Panc1 (cell line): ENCODE measurements at regions not wholly inside any gene's neighbourhood (a gene's known extent, or its start where the extent isn't known, plus 50 kb on each side); places are given as distances from the start of the nearest gene placed in this dataset.

Experiments used
- ATAC-seq: fragments of 200-7000 bp; cut with Tn5 transposase; 2 replicates; pipeline ENCODE4 v1.9.1; 2020; ENCODE audit warnings: mild to moderate bottlenecking, moderate library complexity
- BruUV-seq: library from RNA; stranded (reverse); fragments of 400-500 nt; replicated peaks from 2 replicates; lab custom pipeline; 2021; lab: Mats Ljungman, UMichigan
- CTCF ChIA-PET: fragments of 300-600 bp; sonication (Branson Sonifier 250); formaldehyde crosslinking; loops from one replicate; lab custom pipeline; 2022; ENCODE audit warnings: antibody characterized with exemption; lab: Charles Lee
- POLR2A ChIA-PET: fragments of 300-600 bp; sonication (Branson Sonifier 250); formaldehyde crosslinking; loops from one replicate; lab custom pipeline; 2022; ENCODE audit warnings: antibody characterized with exemption; lab: Charles Lee
- DNase-seq: peaks from one replicate; pipeline ENCODE4 v3.0.0-alpha.2; 2010; ENCODE audit warnings: low read depth, low spot score
- H3K27ac ChIP-seq: 2 replicates; pipeline ENCODE4 v1.5.1; 2011; ENCODE audit warnings: mild to moderate bottlenecking, low read length, inconsistent platforms
- H3K27me3 ChIP-seq: fragments of 200-500 bp; sonication (Bioruptor generic); 2 replicates; pipeline ENCODE4 v1.6.0; 2014; ENCODE audit warnings: low read length, inconsistent platforms; ENCODE audit not compliant: control insufficient read depth, insufficient read depth
- H3K36me3 ChIP-seq: fragments of 200-500 bp; sonication (Bioruptor generic); 2 replicates; pipeline ENCODE4 v1.5.1; 2014; ENCODE audit warnings: inconsistent platforms, mild to moderate bottlenecking, low read length, moderate library complexity; ENCODE audit not compliant: control insufficient read depth, insufficient read depth
- H3K4me1 ChIP-seq: 2 replicates; pipeline ENCODE4 v1.5.1; 2011; ENCODE audit warnings: inconsistent platforms, mild to moderate bottlenecking, low read length, moderate library complexity; ENCODE audit not compliant: control insufficient read depth, insufficient read depth
- H3K4me3 ChIP-seq, 2 experiments: 2 replicates each; pipeline ENCODE4 v1.5.1; 2011 to 2012; ENCODE audit warnings: low read depth in 2 of 2, low read length in 2 of 2, mild to moderate bottlenecking in 2 of 2, inconsistent platforms in 1 of 2, moderate library complexity in 1 of 2
- H3K9me3 ChIP-seq: fragments of 200-500 bp; sonication (Bioruptor generic); 2 replicates; pipeline ENCODE4 v1.5.1; 2014; ENCODE audit warnings: low read depth, mild to moderate bottlenecking, inconsistent platforms, low read length, moderate library complexity; ENCODE audit not compliant: control insufficient read depth, insufficient read depth
- CTCF ChIP-seq: fragments of 450-650 bp; IDR thresholded peaks from 2 replicates; pipeline ENCODE4 v1.5.1; 2017; ENCODE audit warnings: mild to moderate bottlenecking
- POLR2AphosphoS5 ChIP-seq: IDR thresholded peaks from 2 replicates; pipeline ENCODE4 v1.6.1; 2012; ENCODE audit warnings: mild to moderate bottlenecking, low read depth, low read length, moderate library complexity
- REST ChIP-seq, 2 experiments: IDR thresholded peaks; 2 replicates each; pipeline ENCODE4 v1.6.1; 2011 to 2012; ENCODE audit warnings: low read depth in 2 of 2, control low read depth in 1 of 2, low read length in 1 of 2, mild to moderate bottlenecking in 1 of 2, moderate library complexity in 1 of 2; ENCODE audit not compliant: insufficient read depth in 1 of 2
- SIN3A ChIP-seq: IDR thresholded peaks from 2 replicates; pipeline ENCODE4 v1.6.1; 2012; ENCODE audit warnings: low read depth, mild to moderate bottlenecking, low read length, moderate library complexity, borderline replicate concordance; ENCODE audit not compliant: insufficient read depth
- TCF7L2 ChIP-seq: IDR thresholded peaks from 2 replicates; pipeline ENCODE4 v1.6.1; 2011; ENCODE audit warnings: mild to moderate bottlenecking, low read depth, low read length, inconsistent platforms
- in situ Hi-C: cut with HindIII; loops from 2 replicates; pipeline ENCODE4 v1.10.0; 2016; ENCODE audit warnings: low sequenced_read_pairs, low pct_unique_long_range_greater_than_20kb
- intact Hi-C: fragments of 100-400 bp; cut with micrococcal nuclease; formaldehyde crosslinking; loops from one replicate; pipeline ENCODE4 v1.10.0; 2022; ENCODE audit not compliant: unreplicated experiment

GRCh38 chr4:177957596-177958360 lies 515.5 kb upstream of the AGA start:
- POLR2A ChIA-PET = interaction anchor here (0.6 kb wide), 1 partner anchor 346 kb away, joined by 4 read pairs; no protein-coding TSS in a partner anchor
- TF ChIP-seq SIN3A = no peak
- no peak for TF ChIP-seq CTCF
- TF ChIP-seq TCF7L2 = no peak
- DNase-seq (no peak), ATAC-seq (no peak)
- intact Hi-C loops = no loop called here
- Histone ChIP-seq H3K4me3 (no peak overlapping the region), H3K9me3 (no peaks in the 10 kb centered on the region), H3K27ac (no peak overlapping the region), H3K36me3 (no peaks in the 10 kb centered on the region), H3K4me1 (no peaks in the 10 kb centered on the region), H3K27me3 (no peaks in the 10 kb centered on the region)
- BruUV-seq = no TSS peak
- CTCF ChIA-PET = no interaction called here
- in situ Hi-C loops = no loop called here

- ATAC-seq = no peak
- ChIA-PET CTCF (no interaction called here), POLR2A (no interaction called here)
- no peak for TF ChIP-seq SIN3A
- TF ChIP-seq CTCF = no peak
- TF ChIP-seq REST (IDR thresholded peaks at IDR 0.05; ENCODE audit: insufficient read depth in 1 of 2, low read depth in 2 of 2, low read length in 1 of 2) = no peak
- no peak for TF ChIP-seq TCF7L2
- TF ChIP-seq POLR2AphosphoS5 = no peak
- Histone ChIP-seq H3K27me3 (no peaks in the 10 kb centered on the region), H3K9me3 (no peaks in the 10 kb centered on the region), H3K4me1 (no peaks in the 10 kb centered on the region), H3K27ac (no peak overlapping the region), H3K4me3 (no peak overlapping the region), H3K36me3 (no peaks in the 10 kb centered on the region)
- DNase-seq = no peak
- in situ Hi-C loops = no loop called here
- intact Hi-C loops = no loop called here
- no TSS peak for BruUV-seq
These were observed 518.3 kb upstream of the AGA start for GRCh38 chr4:177960566-177960965.
